Subcutaneous abdominal adipose tissue (tissue), 5 donors: ENCODE measurements at regions not wholly inside any gene's neighbourhood (a gene's known extent, or its start where the extent isn't known, plus 50 kb on each side); places are given as distances from the start of the nearest gene placed in this dataset.

Experiments
- H3K27ac ChIP-seq: one replicate; pipeline ENCODE4 v1.7.0; 2013; ENCODE audit warnings: low read depth, mild to moderate bottlenecking, inconsistent platforms, low read length, moderate library complexity
- H3K27me3 ChIP-seq, 5 donors: one replicate each; pipeline ENCODE4 v1.7.0; 2013; ENCODE audit warnings: low read length in 5 of 5, inconsistent platforms in 1 of 5; ENCODE audit not compliant: control insufficient read depth in 5 of 5, insufficient read depth in 4 of 5
- H3K36me3 ChIP-seq, 5 donors: one replicate each; pipeline ENCODE4 v1.7.0; 2013; ENCODE audit warnings: low read length in 5 of 5; ENCODE audit not compliant: control insufficient read depth in 5 of 5, insufficient read depth in 5 of 5
- H3K4me1 ChIP-seq, 5 donors: one replicate each; pipeline ENCODE4 v1.7.0; 2013; ENCODE audit warnings: low read length in 5 of 5, mild to moderate bottlenecking in 3 of 5, moderate library complexity in 1 of 5; ENCODE audit not compliant: control insufficient read depth in 5 of 5, insufficient read depth in 5 of 5
- H3K4me3 ChIP-seq, 5 donors: one replicate each; pipeline ENCODE4 v1.7.0; 2013; ENCODE audit warnings: low read length in 5 of 5, low read depth in 1 of 5
- H3K9ac ChIP-seq, 5 donors: one replicate each; pipeline ENCODE4 v1.7.0; 2013; ENCODE audit warnings: low read length in 5 of 5, mild to moderate bottlenecking in 4 of 5, moderate library complexity in 3 of 5
- H3K9me3 ChIP-seq, 5 donors: one replicate each; pipeline ENCODE4 v1.7.0; 2013; ENCODE audit warnings: low read length in 5 of 5; ENCODE audit not compliant: control insufficient read depth in 5 of 5
- donor health status: healthy.
- donor health status: healthy.
- donor health status: healthy.
- donor health status: healthy.
- donor health status: healthy.

DNA sequence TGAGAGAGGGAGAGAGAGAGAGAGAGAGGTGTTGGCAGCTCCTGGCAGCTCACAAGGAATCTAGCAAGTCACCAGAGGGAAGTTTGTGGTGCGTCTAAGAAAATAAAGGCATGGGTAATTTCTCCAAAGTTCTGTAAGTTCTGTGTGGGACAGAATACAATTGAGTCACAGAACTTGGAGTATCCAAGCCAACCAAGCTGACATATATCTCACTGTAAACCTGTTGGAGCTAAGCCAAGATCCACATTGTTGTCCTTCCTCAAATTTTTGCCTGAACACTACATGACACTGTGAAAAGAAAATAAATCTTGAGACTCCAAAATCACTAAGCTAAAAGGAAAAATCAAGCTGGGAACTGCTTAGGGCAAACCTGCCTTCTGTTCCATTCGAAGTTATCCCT is 436.7 kb downstream of the MEI4 start:
- H3K36me3 ChIP-seq, result no peaks in the 10 kb centered on the region
- no peak overlapping the region for H3K27ac ChIP-seq
- H3K9me3 ChIP-seq, result peaks cover 0 to 3% (median 0%) of the 10 kb centered on the region in 5 donors
- no peaks in the 10 kb centered on the region for H3K27me3 ChIP-seq
- no peak overlapping the region for H3K9ac ChIP-seq
- no peaks in the 10 kb centered on the region for H3K4me1 ChIP-seq
- H3K4me3 ChIP-seq, result no peak overlapping the region

DNA sequence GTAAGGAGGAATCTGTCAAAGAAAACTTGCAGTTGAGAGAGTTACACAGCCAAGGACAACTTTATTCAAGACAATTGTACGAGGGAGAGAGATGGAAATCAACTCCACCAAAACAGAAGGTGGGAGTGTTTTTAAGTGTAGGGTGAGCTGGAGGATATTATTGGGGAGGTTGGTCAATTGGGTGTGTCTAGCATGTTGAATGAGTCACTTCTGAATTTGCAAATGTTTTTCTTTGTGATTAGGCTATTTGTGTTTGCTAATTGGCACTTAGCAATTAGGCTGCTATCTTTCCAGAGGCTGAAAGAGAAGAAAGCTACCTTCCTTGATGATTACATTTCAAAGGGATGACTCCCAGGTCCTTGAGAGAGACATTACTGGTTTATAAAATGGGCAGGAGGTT is 441.1 kb downstream of the MEI4 start:
- no peaks in the 10 kb centered on the region for H3K4me1 ChIP-seq
- H3K27me3 ChIP-seq, result no peaks in the 10 kb centered on the region
- H3K4me3 ChIP-seq, result no peak overlapping the region
- H3K27ac ChIP-seq, result no peak overlapping the region
- no peak overlapping the region for H3K9ac ChIP-seq
- no peaks in the 10 kb centered on the region for H3K9me3 ChIP-seq
- no peaks in the 10 kb centered on the region for H3K36me3 ChIP-seq

DNA sequence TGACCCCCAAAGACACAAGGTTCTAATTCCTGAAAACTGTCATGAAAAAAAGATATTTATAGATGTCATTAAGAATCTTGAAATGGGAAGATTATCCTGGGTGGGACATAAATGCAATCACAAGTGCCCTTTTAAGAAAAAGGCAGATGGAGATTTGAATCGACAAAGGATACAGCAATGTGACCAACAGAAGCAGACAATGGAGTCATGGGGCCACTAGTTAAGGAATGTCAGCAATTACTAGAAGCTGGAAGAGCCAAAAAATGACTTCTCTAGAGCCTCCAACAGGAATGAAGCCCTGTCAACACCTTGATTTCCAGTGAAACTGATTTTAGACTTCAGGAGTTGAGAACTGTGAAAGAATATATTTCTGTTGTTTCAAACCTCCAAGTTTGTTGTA is 448.5 kb downstream of the MEI4 start:
- Histone ChIP-seq H3K27ac (no peak overlapping the region), H3K36me3 (no peaks in the 10 kb centered on the region), H3K27me3 (no peaks in the 10 kb centered on the region), H3K4me1 (no peaks in the 10 kb centered on the region), H3K9me3 (no peaks in the 10 kb centered on the region), H3K9ac (no peak overlapping the region), H3K4me3 (no peak overlapping the region)

DNA sequence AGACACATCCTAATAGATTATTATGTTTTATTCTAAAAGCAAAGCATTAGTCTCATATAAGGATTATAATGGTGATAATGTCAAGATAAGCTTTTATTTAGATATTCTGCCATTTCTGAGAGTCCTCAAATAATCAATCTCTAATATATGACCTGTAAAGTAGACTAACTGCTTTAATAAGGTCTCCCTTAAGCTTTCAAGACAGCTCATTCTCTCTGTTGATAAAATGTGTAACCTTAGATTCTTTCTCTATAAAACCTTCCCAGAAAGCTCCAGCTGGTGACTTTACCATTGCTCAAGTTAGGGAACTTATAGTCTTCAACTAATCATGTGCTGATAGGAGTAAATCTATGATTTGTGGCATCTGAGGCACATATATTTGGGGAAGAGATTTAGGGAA is 457.8 kb downstream of the MEI4 start:
- Histone ChIP-seq H3K36me3 (no peaks in the 10 kb centered on the region), H3K9ac (no peak overlapping the region), H3K27me3 (no peaks in the 10 kb centered on the region), H3K9me3 (peaks cover 0 to 5% (median 3%) of the 10 kb centered on the region in 5 donors), H3K27ac (no peak overlapping the region), H3K4me1 (no peaks in the 10 kb centered on the region), H3K4me3 (no peak overlapping the region)

DNA sequence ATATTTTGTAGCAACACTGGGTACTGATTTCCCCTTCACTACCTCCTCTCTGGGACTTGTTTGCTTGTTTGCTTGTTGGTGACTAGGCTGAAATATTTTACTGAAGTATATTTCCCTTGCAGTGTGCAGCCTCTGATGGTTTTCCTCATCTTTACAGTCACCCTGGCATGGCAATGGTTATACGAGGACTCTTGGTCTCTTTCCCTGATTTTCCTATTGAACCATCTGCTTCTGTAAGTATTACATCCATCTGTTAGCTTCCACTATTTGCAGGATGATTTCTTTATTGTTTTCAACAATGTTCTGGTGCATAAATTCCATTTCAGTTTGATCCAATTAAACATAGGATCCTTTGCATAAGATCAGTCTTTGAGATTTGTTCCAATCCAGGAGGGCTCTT is 465.1 kb downstream of the MEI4 start:
- no peak overlapping the region for H3K4me3 ChIP-seq
- H3K9me3 ChIP-seq, result peaks cover 0 to 5% (median 3%) of the 10 kb centered on the region in 5 donors
- no peak overlapping the region for H3K9ac ChIP-seq
- H3K36me3 ChIP-seq, result no peaks in the 10 kb centered on the region
- no peaks in the 10 kb centered on the region for H3K4me1 ChIP-seq
- no peak overlapping the region for H3K27ac ChIP-seq
- no peaks in the 10 kb centered on the region for H3K27me3 ChIP-seq

DNA sequence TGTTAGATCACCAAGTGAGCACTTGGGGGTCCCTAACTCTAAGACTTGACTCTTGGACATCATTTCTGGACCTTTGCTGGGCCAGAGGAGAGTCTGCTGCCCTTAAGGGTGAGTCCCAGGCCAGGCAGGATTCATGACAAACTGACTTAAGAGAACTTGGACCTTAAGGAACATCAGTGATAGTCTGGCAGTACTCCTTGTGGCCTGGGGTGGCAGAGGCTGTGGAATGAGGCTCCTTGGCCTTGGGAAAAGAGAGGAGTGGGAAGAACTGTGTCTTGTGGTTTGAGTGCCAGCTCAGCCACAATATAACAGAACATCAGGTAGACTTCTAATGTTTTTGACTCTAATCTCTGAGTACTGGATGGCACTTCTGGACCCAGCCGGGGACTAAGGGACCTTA is 478.7 kb downstream of the MEI4 start:
- H3K9ac ChIP-seq, result no peak overlapping the region
- no peaks in the 10 kb centered on the region for H3K27me3 ChIP-seq
- no peak overlapping the region for H3K4me3 ChIP-seq
- no peaks in the 10 kb centered on the region for H3K4me1 ChIP-seq
- peaks cover 0 to 23% (median 8%) of the 10 kb centered on the region in 5 donors for H3K9me3 ChIP-seq
- H3K27ac ChIP-seq, result no peak overlapping the region
- no peaks in the 10 kb centered on the region for H3K36me3 ChIP-seq

DNA sequence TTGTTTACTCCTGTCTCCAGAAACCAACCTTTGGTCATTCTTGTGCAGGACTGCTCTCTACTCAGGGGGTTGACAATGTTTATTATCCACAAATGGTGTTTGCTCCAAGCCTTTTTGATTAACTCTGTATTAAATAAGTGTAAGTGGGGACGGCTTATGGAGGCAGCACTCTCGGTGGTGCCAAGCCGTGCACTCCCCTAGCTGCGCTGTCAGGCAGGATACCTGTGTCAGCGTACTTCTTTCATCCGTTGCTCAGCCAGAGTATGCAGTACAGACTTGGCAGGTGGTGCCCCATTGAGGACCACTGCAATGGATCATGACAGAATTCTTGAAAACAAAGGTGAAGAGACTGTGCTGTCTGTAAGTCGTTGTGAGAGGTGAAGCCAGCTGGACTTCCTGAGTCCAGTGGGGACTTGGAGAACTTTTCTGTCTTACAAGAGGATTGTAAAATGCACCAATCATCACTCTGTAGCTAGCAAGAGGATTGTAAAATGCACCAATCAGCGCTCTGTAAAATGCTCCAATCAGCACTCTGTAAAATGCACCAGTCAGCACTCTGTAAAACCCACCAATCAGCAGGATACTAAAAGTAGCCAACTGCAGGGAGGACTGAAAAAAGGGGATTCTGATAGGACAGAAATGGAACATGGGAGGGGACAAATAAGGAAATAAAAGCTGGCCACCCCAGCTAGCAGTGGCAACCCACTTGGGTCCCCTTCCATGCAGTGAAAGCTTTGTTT is 480.0 kb downstream of the MEI4 start:
- H3K27me3 ChIP-seq, result no peaks in the 10 kb centered on the region
- no peaks in the 10 kb centered on the region for H3K36me3 ChIP-seq
- H3K27ac ChIP-seq, result no peak overlapping the region
- H3K9me3 ChIP-seq, result peaks cover 0 to 24% (median 14%) of the 10 kb centered on the region in 5 donors
- no peaks in the 10 kb centered on the region for H3K4me1 ChIP-seq
- no peak overlapping the region for H3K4me3 ChIP-seq
- H3K9ac ChIP-seq, result no peak overlapping the region

DNA sequence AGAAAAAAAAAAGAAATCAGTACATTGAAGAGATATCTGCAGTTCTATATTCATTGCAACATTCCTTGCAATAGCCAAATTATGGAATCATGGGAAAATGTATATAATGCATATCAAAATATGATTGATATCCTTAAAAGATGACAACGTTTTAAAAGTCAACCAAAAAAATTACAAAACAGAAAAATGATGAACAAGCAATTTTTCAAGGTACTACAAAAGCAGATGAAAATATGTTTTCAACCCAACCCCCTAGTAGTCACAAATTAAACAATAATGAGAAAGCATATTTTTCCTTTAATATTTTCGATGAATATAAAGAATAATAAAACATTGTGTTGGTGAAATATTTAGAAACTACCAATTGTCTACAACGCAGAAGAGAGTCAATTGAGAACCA is 497.6 kb downstream of the MEI4 start:
- Histone ChIP-seq H3K9ac (no peak overlapping the region), H3K27me3 (no peaks in the 10 kb centered on the region), H3K4me1 (no peaks in the 10 kb centered on the region), H3K4me3 (no peak overlapping the region), H3K9me3 (peaks cover 0 to 3% (median 0%) of the 10 kb centered on the region in 5 donors), H3K27ac (no peak overlapping the region), H3K36me3 (no peaks in the 10 kb centered on the region)

DNA sequence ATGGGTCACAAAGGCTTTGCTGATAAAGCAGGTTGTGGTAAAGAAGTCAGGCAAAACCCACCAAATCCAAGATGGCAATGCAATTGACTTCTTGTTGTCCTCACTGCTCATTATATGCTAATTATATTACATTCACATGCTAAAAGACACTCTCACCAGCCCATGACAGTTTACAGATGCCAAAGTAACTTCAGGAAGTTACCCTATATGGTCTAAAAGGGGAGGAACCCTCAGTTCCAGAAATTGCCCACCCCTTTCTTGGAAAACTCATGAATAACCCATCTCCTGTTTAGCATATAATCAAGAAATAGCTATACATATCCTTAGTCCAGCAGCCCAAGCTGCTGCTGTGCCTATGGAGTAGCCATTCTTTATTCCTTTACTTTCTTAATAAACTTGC is 501.1 kb downstream of the MEI4 start:
- H3K4me1 ChIP-seq, result no peaks in the 10 kb centered on the region
- H3K36me3 ChIP-seq, result no peaks in the 10 kb centered on the region
- no peaks in the 10 kb centered on the region for H3K27me3 ChIP-seq
- no peaks in the 10 kb centered on the region for H3K9me3 ChIP-seq
- H3K27ac ChIP-seq, result no peak overlapping the region
- no peak overlapping the region for H3K4me3 ChIP-seq
- no peak overlapping the region for H3K9ac ChIP-seq

DNA sequence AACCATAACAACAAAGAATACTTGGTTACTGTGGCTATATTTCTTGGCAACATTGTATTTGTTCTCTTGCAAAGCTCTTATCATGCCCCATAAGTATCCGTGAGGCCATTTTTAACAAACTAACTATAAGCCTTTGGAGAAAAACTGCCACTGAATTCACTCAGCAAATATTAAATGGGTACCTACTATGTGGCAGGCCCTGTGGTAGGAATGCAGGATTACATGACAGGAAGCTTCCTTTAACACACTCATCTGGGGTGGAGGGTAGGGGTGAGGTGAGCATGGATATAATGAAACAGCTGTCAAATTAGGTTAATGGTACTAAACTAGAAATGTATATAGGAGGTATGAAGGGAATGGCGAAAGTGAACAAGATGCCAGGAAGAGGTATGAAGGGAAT is 504.8 kb downstream of the MEI4 start:
- no peak overlapping the region for H3K27ac ChIP-seq
- H3K4me3 ChIP-seq, result no peak overlapping the region
- no peaks in the 10 kb centered on the region for H3K9me3 ChIP-seq
- no peak overlapping the region for H3K9ac ChIP-seq
- no peaks in the 10 kb centered on the region for H3K4me1 ChIP-seq
- H3K36me3 ChIP-seq, result no peaks in the 10 kb centered on the region
- no peaks in the 10 kb centered on the region for H3K27me3 ChIP-seq
